IgD-negative memory B cell (primary cell): ENCODE measurements at regions not wholly inside any gene's neighbourhood (a gene's known extent, or its start where the extent isn't known, plus 50 kb on each side); places are given as distances from the start of the nearest gene placed in this dataset.

Experiments used
- H3K27ac Mint-ChIP-seq, 3 donors: one replicate each; pipeline ENCODE4 v1.8.0; 2020 to 2022; ENCODE audit warnings: mild to moderate bottlenecking in 3 of 3, mixed read lengths in 3 of 3, moderate library complexity in 1 of 3
- H3K27me3 Mint-ChIP-seq: one replicate; pipeline ENCODE4 v1.8.0; 2021; ENCODE audit warnings: mixed read lengths
- H3K36me3 Mint-ChIP-seq: one replicate; pipeline ENCODE4 v1.8.0; 2020; ENCODE audit warnings: mild to moderate bottlenecking, mixed read lengths
- H3K4me1 Mint-ChIP-seq, 3 donors: one replicate each; pipeline ENCODE4 v1.8.0; 2020 to 2022; ENCODE audit warnings: mixed read lengths in 3 of 3, mild to moderate bottlenecking in 1 of 3
- H3K4me3 Mint-ChIP-seq, 4 donors: one replicate each; pipeline ENCODE4 v1.8.0; 2020 to 2022; ENCODE audit warnings: mild to moderate bottlenecking in 4 of 4, mixed read lengths in 4 of 4, moderate library complexity in 3 of 4
- H3K9me3 Mint-ChIP-seq, 3 donors: one replicate each; pipeline ENCODE4 v1.8.0; 2020 to 2021; ENCODE audit warnings: mixed read lengths in 3 of 3, mild to moderate bottlenecking in 1 of 3

DNA sequence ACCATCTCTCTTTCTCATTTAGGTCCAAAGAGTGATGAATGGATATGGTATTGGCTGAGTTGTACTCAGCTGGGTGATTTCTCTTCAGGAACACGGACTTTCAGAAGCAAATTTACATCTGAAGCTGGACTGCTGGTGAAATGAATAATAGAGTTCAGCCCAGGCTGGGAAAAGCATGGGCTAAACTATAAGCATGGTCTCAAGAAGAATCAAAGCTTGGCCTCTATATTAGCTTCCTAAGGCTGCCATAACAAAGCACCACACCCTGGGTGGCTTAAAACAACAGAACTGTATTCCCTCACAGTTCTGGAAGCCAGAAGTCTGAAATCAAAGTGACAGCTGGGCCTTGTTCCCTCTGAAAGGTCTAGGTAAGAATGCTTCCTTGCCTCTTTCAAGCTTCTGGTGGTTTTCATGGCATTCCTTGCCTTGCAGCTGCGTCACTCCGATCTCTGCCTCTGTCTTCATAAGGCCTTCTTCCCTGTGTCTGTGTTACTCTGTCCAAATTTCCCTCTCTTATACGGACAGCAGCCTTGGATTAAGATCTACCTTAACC lies 89.8 kb upstream of the CES5A start:
- no peak overlapping the region for H3K4me3 Mint-ChIP-seq
- peaks cover 12% of the 10 kb centered on the region for H3K27me3 Mint-ChIP-seq
- no peak overlapping the region for H3K27ac Mint-ChIP-seq
- no peaks in the 10 kb centered on the region for H3K4me1 Mint-ChIP-seq
- peaks cover 2 to 7% (median 3%) of the 10 kb centered on the region in 3 donors for H3K9me3 Mint-ChIP-seq
- H3K36me3 Mint-ChIP-seq = no peaks in the 10 kb centered on the region

DNA sequence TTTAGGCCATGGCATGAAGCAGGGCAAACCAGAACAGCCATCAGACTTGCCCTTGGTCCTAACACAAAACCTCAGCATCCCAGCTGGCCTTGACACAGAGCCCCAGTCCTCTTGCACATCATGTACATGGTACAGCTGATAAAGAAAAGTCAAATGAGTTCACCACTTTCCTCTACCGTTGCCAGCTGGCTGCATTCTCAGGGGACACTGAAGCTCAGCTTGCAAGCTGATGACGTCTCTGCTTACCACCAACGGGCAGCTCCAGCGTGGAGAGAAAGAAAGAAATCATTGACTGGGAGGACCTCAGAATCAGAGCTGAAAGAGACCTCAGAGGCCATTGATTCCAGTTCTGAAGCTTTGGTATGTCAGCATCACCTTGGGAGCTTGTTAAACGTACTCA lies 80.7 kb upstream of the CES5A start:
- Mint-ChIP-seq H3K4me3 (no peak overlapping the region), H3K27me3 (peaks cover 8% of the 10 kb centered on the region), H3K27ac (no peak overlapping the region), H3K36me3 (no peaks in the 10 kb centered on the region), H3K4me1 (no peaks in the 10 kb centered on the region), H3K9me3 (peaks cover 3 to 18% (median 9%) of the 10 kb centered on the region in 3 donors)

GRCh38 chr16:55955424-55955823 lies 80.3 kb upstream of the CES5A start:
- no peak overlapping the region for H3K27ac Mint-ChIP-seq
- peaks cover 3 to 18% (median 6%) of the 10 kb centered on the region in 3 donors for H3K9me3 Mint-ChIP-seq
- H3K4me3 Mint-ChIP-seq = no peak overlapping the region
- no peaks in the 10 kb centered on the region for H3K4me1 Mint-ChIP-seq
- H3K27me3 Mint-ChIP-seq = peaks cover 7% of the 10 kb centered on the region
- no peaks in the 10 kb centered on the region for H3K36me3 Mint-ChIP-seq

- H3K27me3 Mint-ChIP-seq = peaks cover 7% of the 10 kb centered on the region
- H3K4me3 Mint-ChIP-seq = no peak overlapping the region
- H3K9me3 Mint-ChIP-seq = peaks cover under 1 to 15% (median 5%) of the 10 kb centered on the region in 3 donors
- H3K4me1 Mint-ChIP-seq = no peaks in the 10 kb centered on the region
- no peaks in the 10 kb centered on the region for H3K36me3 Mint-ChIP-seq
- no peak overlapping the region for H3K27ac Mint-ChIP-seq
These were observed 79.7 kb upstream of the CES5A start for GRCh38 chr16:55954906-55955305.

GRCh38 chr16:55949518-55949917 lies 74.3 kb upstream of the CES5A start:
- H3K27me3 Mint-ChIP-seq = peaks cover 22% of the 10 kb centered on the region
- H3K27ac Mint-ChIP-seq = no peak overlapping the region
- H3K4me3 Mint-ChIP-seq = no peak overlapping the region
- H3K4me1 Mint-ChIP-seq = no peaks in the 10 kb centered on the region
- no peaks in the 10 kb centered on the region for H3K36me3 Mint-ChIP-seq
- H3K9me3 Mint-ChIP-seq = peaks cover 0 to 6% (median 6%) of the 10 kb centered on the region in 3 donors

DNA sequence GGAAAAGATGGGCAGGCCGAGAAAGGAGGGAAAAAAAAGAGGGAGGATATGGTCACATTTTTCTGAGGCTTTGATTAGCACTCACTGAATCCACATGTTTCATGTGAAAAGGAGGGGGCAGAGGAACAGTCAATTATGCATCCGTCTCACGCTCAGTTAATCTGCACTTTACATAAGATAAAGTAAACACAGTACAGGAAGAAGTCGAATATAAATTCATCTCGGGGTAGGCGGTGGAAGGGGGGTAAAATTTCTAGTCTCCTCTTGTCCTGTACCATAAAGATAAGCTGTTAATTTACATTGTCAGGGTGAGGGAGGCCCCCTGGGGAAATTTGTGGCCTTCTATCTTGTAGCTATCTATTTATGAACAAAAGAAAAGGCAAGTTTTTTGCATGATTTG lies 73.1 kb upstream of the CES5A start:
- Mint-ChIP-seq H3K36me3 (no peaks in the 10 kb centered on the region), H3K27ac (no peak overlapping the region), H3K4me1 (no peaks in the 10 kb centered on the region), H3K9me3 (peaks cover 0 to 6% (median 6%) of the 10 kb centered on the region in 3 donors), H3K27me3 (peaks cover 25% of the 10 kb centered on the region), H3K4me3 (no peak overlapping the region)

- H3K4me1 Mint-ChIP-seq = no peaks in the 10 kb centered on the region
- no peak overlapping the region for H3K4me3 Mint-ChIP-seq
- H3K36me3 Mint-ChIP-seq = no peaks in the 10 kb centered on the region
- peaks cover 25% of the 10 kb centered on the region for H3K27me3 Mint-ChIP-seq
- no peak overlapping the region for H3K27ac Mint-ChIP-seq
- H3K9me3 Mint-ChIP-seq = peaks cover 0 to 6% (median 6%) of the 10 kb centered on the region in 3 donors
These were observed 72.2 kb upstream of the CES5A start for GRCh38 chr16:55947366-55947765.

DNA sequence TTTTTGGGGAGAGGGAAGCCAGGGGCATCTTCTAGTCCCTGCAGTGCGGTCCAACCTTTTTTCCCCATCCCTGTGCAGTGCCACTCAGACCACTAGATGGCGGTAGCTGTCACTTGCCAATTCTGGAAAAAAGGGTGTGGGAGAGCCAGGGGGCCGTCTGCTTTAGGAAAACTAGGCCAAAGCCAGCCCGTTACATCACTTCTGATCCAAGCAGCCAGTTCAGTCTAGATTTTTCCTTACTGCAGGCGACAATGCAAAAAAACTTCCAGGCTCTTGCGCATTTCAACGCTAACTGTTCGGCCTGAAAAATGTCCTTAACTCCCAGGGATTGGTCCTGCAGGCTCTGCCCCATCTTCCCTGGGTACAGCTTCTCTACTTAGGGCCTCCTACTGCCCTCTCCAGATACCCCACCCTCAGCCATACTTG lies 69.2 kb upstream of the CES5A start:
- Mint-ChIP-seq H3K27me3 (peaks cover 21% of the 10 kb centered on the region), H3K4me1 (no peaks in the 10 kb centered on the region), H3K4me3 (no peak overlapping the region), H3K36me3 (no peaks in the 10 kb centered on the region), H3K9me3 (peaks cover 0 to 10% (median 0%) of the 10 kb centered on the region in 3 donors), H3K27ac (no peak overlapping the region)

DNA sequence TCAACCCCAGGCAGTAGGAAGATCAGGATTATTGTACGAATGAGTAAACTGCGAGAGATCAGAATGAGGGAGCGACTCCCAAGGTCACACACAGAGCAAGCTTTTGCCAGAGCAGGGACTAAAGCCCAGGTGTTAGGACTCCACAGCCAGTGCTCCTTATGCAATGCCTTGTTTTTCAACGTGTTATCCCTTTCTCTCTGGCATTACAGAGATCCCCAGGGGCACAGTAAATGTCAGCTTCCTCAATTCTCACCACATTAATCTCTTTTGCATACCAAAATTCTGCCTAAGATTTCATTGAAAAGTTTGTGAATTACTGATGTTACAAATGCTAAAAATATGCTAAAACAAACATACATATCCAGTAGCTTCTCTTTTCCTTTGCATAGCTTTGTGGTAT lies 68.1 kb upstream of the CES5A start:
- peaks cover 0 to 10% (median 0%) of the 10 kb centered on the region in 3 donors for H3K9me3 Mint-ChIP-seq
- H3K27ac Mint-ChIP-seq = no peak overlapping the region
- H3K4me3 Mint-ChIP-seq = no peak overlapping the region
- peaks cover 21% of the 10 kb centered on the region for H3K27me3 Mint-ChIP-seq
- no peaks in the 10 kb centered on the region for H3K4me1 Mint-ChIP-seq
- no peaks in the 10 kb centered on the region for H3K36me3 Mint-ChIP-seq

GRCh38 chr16:55942821-55943220 lies 67.6 kb upstream of the CES5A start:
- no peak overlapping the region for H3K27ac Mint-ChIP-seq

GRCh38 chr16:55941552-55941951 lies 66.4 kb upstream of the CES5A start:
- Mint-ChIP-seq H3K27me3 (peaks cover 8% of the 10 kb centered on the region), H3K27ac (no peak overlapping the region), H3K9me3 (peaks cover 0 to 12% (median 0%) of the 10 kb centered on the region in 3 donors), H3K4me1 (no peaks in the 10 kb centered on the region), H3K36me3 (no peaks in the 10 kb centered on the region), H3K4me3 (no peak overlapping the region)

More at GRCh38 chr16:55942821-55943220, 67.6 kb upstream of the CES5A start:
- Mint-ChIP-seq H3K4me3 (no peak overlapping the region), H3K36me3 (no peaks in the 10 kb centered on the region), H3K27me3 (peaks cover 17% of the 10 kb centered on the region), H3K4me1 (no peaks in the 10 kb centered on the region), H3K9me3 (peaks cover 0 to 10% (median 0%) of the 10 kb centered on the region in 3 donors)

DNA sequence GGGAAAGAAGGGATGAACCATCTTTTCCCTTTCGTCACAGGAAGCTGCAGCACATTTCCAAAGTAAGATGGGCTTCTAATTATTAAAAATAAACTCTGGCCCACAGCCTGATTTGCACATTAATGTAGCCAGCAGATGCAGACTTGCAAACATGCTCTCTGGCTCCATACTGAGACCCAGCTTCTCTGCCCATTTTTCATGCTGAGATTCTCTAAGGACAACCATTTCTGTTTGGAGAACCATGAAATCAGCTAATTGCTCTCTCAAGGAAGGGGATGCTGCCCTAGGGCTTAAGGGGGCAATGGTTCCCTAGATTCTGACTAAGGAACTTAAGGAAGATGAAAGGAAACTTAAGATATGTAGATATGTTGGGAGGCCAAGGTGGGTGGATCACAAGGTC lies 63.0 kb upstream of the CES5A start:
- Mint-ChIP-seq H3K36me3 (no peaks in the 10 kb centered on the region), H3K9me3 (peaks cover 0 to 10% (median 1%) of the 10 kb centered on the region in 3 donors), H3K4me1 (no peaks in the 10 kb centered on the region), H3K27me3 (peaks cover 5% of the 10 kb centered on the region), H3K27ac (no peak overlapping the region), H3K4me3 (no peak overlapping the region)

- H3K27me3 Mint-ChIP-seq = peaks cover 5% of the 10 kb centered on the region
- no peaks in the 10 kb centered on the region for H3K36me3 Mint-ChIP-seq
- H3K9me3 Mint-ChIP-seq = peaks cover 0 to 1% (median 1%) of the 10 kb centered on the region in 3 donors
- H3K27ac Mint-ChIP-seq = no peak overlapping the region
- no peak overlapping the region for H3K4me3 Mint-ChIP-seq
- H3K4me1 Mint-ChIP-seq = no peaks in the 10 kb centered on the region
These were observed 57.9 kb upstream of the CES5A start for GRCh38 chr16:55933038-55933437.

GRCh38 chr16:55930036-55930435 lies 54.9 kb upstream of the CES5A start:
- Mint-ChIP-seq H3K4me1 (no peaks in the 10 kb centered on the region), H3K36me3 (no peaks in the 10 kb centered on the region), H3K27ac (no peak overlapping the region), H3K9me3 (peaks cover 0 to 3% (median 1%) of the 10 kb centered on the region in 3 donors), H3K27me3 (peaks cover 2% of the 10 kb centered on the region), H3K4me3 (no peak overlapping the region)

GRCh38 chr16:55929181-55929580 lies 54.0 kb upstream of the CES5A start:
- Mint-ChIP-seq H3K9me3 (peaks cover 0 to 3% (median 0%) of the 10 kb centered on the region in 3 donors), H3K27me3 (peaks cover 2% of the 10 kb centered on the region), H3K4me1 (peaks cover 0 to 2% (median 0%) of the 10 kb centered on the region in 3 donors), H3K4me3 (no peak overlapping the region), H3K27ac (no peak overlapping the region), H3K36me3 (no peaks in the 10 kb centered on the region)

- H3K36me3 Mint-ChIP-seq = no peaks in the 10 kb centered on the region
- H3K9me3 Mint-ChIP-seq = peaks cover 2 to 11% (median 9%) of the 10 kb centered on the region in 3 donors
- peaks cover 13% of the 10 kb centered on the region for H3K27me3 Mint-ChIP-seq
- H3K4me3 Mint-ChIP-seq = no peak overlapping the region
- H3K27ac Mint-ChIP-seq = peak overlapping the region in 1 of 3 donors; percentile 17
- H3K4me1 Mint-ChIP-seq = peaks cover 0 to 2% (median 0%) of the 10 kb centered on the region in 3 donors
These were observed 50.1 kb upstream of the CES5A start for GRCh38 chr16:55925242-55925641.
